ENCODE measurements at regions not wholly inside any gene's neighbourhood (a gene's known extent, or its start where the extent isn't known, plus 50 kb on each side); places are given as distances from the start of the nearest gene placed in this dataset.
"Not testable (repeated sequence)": the region's sequence is repeated elsewhere in the genome, so short reads cannot be mapped to it uniquely, and the experiment has no call there.

GRCh38 chr6:11847068-11847467, 68.5 kb upstream of the ADTRP start:
- DNase-seq = not testable (repeated sequence)

- DNase-seq = no peak
Measured at GRCh38 chr6:11845664-11846577, 67.3 kb upstream of the ADTRP start.

GRCh38 chr6:11842795-11843194, 64.2 kb upstream of the ADTRP start:
- not testable (repeated sequence) for DNase-seq

GRCh38 chr6:11835065-11835464, 56.5 kb upstream of the ADTRP start:
- DNase-seq = no peak

- no peak for DNase-seq
Measured at GRCh38 chr6:11833626-11834592, 55.3 kb upstream of the ADTRP start.

DNA sequence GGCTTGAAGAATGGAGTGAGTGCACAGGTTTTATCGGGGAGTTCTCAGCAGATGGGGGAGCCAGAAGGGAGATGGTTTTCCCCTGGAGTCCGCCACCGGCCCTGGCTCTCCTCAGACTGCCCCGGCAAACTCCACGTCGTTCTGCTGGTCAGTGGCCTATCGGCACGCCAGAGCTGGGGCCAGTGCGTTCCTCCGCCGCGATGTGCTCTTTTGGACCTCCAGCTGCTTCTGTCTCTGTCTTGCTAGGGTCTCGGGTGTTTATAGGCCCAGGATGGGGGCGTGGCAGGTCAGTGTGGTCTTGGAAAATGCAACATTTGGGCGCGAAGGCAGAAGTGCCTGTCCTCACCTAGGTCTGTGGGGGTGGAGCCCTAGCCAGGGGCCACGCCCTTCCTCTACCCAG, 53.0 kb upstream of the ADTRP start:
- no peak for DNase-seq

- no peak for DNase-seq
Measured at GRCh38 chr6:11830520-11830919, 51.9 kb upstream of the ADTRP start.

GRCh38 chr6:11830105-11830504, 51.5 kb upstream of the ADTRP start:
- DNase-seq = peak; percentile 38

DNA sequence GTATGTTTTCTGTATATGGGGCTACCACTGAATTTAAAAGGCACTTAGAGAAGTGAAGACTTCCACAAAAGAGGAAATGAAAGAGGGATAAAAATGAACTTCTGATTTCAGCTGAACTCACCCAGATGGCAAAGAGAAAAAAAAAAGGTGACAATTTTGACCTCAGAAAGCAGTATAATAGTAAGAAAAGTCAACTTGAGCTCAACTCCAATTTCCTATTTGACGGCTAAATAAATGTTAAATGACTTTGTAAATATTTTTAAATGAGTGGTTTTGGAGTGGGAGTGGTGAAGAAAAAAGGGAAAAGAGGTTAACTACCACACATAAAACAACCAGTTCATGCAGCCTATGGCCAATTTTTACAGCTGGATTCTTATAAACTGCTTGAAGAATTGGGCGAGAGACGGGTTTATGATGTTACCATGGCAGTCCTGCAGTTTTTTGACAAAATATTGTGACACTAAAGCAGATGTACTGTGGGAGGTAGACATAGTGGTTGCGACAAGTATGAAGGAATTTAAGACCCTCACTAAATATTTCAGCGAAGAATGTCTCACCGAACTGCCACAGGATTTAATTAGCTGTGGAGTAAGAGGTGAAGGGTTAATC, 49.8 kb upstream of the ADTRP start:
- DNase-seq = no peak
